NB4 (cell line): ENCODE measurements at regions not wholly inside any gene's neighbourhood (a gene's known extent, or its start where the extent isn't known, plus 50 kb on each side); places are given as distances from the start of the nearest gene placed in this dataset.

ENCODE experiments used
- POLR2A ChIP-seq: IDR thresholded peaks from 2 replicates; pipeline ENCODE4 v1.6.1; 2011; ENCODE audit warnings: mild to moderate bottlenecking; ENCODE audit not compliant: insufficient read length; ENCODE audit errors: extremely low read depth
- TF ChIP-seq, protein P1 (sequence below): IDR thresholded peaks from one replicate; pipeline ENCODE4 v1.5.1; 2012; ENCODE audit warnings: low read depth, low read length
- TF ChIP-seq, protein P2 (sequence below): IDR thresholded peaks from 2 replicates; pipeline ENCODE4 v1.6.1; 2011; ENCODE audit warnings: low read depth, low read length

DNA sequence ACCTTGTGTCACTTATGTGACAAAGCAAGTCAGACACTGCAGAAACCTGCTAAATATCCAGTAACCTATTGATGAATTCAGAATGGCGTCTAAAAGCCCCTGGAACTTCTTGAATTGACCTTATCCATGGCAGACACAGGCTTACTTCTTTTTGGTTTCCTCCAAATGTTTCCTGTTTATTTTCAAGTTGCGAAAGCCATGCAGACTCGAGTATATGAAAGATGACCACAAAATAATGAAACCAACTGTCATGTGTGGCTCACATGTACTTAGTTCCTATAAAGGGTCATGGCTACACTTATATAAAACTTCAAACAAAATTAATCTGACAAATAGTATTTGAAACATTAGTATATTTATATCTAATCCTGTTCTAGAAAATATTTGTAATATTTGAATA lies 113.1 kb upstream of the FNDC3A start:
- TF ChIP-seq, protein P1, sequence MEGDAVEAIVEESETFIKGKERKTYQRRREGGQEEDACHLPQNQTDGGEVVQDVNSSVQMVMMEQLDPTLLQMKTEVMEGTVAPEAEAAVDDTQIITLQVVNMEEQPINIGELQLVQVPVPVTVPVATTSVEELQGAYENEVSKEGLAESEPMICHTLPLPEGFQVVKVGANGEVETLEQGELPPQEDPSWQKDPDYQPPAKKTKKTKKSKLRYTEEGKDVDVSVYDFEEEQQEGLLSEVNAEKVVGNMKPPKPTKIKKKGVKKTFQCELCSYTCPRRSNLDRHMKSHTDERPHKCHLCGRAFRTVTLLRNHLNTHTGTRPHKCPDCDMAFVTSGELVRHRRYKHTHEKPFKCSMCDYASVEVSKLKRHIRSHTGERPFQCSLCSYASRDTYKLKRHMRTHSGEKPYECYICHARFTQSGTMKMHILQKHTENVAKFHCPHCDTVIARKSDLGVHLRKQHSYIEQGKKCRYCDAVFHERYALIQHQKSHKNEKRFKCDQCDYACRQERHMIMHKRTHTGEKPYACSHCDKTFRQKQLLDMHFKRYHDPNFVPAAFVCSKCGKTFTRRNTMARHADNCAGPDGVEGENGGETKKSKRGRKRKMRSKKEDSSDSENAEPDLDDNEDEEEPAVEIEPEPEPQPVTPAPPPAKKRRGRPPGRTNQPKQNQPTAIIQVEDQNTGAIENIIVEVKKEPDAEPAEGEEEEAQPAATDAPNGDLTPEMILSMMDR = no peak
- TF ChIP-seq POLR2A = no peak
- TF ChIP-seq, protein P2, sequence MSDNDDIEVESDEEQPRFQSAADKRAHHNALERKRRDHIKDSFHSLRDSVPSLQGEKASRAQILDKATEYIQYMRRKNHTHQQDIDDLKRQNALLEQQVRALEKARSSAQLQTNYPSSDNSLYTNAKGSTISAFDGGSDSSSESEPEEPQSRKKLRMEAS = peak; percentile 88
